HPDE6-E6E7 (cell line): ENCODE measurements at regions not wholly inside any gene's neighbourhood (a gene's known extent, or its start where the extent isn't known, plus 50 kb on each side); places are given as distances from the start of the nearest gene placed in this dataset.
"Not testable (repeated sequence)": the region's sequence is repeated elsewhere in the genome, so short reads cannot be mapped to it uniquely, and the experiment has no call there.

Experiments used
- DNase-seq: peaks from one replicate; pipeline ENCODE4 v3.0.0; 2011; ENCODE audit warnings: missing footprints; ENCODE audit errors: extremely low spot score

DNA sequence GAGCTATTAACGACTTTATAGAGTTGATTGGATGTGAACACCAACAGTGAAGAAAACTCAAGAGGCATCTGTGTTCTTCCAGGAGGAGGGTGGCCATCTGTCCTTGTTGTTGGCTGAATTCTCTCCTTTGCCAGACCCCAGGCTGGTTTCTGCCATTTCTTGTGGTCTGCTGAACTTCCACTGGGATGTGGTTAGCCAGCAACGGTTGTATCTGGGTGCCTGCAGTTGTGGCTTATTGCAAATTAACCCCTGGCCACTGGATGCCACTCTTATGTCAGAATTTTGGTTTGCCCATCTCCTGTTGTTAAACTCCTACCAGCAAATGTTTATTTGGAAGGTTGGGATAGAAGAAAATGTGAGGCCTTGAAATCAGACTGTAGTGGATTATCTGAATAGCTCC is 163.6 kb upstream of the TBC1D5 start:
- no peak for DNase-seq

DNA sequence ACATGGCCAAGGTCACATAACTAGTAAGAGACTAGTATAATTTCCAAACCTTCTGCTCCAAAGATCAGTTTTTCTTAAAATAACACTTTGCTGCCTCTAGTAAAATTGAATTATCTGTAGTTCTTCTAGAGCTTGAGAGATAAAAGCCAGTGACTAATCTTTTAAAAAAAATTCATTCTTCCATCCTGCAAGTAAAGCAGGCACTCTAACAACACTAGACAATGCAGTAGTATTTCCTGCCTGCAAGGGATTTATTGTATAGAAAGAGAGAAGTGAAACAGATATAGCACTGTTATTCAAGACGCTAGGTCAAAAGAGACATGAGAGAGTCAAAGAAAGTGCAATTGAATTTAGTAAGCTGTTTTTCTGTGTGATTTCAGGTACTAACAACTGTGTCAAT is 159.5 kb upstream of the TBC1D5 start:
- DNase-seq: no peak

DNA sequence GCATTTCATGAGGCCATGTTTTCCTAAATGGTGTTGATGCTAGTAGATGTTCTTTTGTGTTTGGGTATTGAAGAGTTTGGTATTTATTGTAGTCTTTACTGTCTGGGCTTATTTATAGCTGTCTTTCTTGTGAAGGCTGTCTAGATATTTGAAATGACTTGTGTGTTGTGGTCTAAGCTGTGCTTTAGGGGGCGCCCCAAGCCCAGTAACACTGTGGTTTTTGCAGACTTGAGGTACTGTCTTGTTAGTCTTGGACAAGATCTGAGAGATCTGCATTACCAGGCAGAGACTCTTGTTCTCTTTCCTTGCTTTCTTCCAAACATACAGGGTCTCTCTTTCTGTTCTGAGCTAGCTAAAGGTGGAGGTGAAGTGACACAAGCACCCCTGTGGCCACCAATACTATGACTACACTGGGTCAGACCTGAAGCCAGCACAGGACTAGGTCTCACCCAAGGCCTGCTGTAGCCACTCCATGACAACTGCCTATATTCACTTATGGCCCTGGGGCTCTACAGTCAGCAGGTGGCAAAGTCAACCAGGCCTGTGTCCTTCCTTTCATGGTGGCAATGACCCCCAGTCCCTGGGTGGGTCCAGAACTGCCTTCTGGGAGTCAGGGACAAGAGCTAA is 152.1 kb upstream of the TBC1D5 start:
- no peak for DNase-seq

DNA sequence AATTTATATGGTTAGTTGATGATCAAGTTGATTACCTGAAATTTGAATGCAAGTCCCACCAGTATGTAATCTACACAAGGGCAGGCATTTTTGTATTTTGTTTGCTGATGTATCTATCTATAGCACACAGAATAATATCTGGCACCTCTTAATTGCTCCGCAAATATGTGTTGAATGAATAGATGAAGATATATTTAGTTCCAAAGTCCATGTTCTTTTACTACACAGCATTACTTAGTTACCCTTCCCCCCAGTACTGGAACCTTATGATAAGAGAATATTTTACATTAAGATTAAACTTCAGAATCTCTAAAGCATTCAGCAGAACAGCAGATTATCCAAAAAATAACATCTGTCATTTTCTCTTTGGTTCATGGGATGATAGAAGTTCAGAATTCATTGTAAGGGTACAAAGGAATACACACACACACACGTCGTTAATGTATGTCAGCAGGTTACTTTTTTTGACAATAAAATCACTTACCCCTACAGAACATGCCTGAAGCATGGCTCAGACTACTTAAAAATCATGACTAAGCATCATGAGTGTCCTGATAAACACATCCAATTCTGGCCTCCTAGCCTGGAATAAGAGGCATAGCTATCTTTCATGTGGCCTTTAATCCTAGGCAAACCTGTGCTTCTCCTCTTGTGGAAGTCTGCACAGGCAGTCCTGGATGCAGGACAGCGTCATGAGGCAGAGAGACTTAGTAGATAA is 148.9 kb upstream of the TBC1D5 start:
- DNase-seq: no peak

DNA sequence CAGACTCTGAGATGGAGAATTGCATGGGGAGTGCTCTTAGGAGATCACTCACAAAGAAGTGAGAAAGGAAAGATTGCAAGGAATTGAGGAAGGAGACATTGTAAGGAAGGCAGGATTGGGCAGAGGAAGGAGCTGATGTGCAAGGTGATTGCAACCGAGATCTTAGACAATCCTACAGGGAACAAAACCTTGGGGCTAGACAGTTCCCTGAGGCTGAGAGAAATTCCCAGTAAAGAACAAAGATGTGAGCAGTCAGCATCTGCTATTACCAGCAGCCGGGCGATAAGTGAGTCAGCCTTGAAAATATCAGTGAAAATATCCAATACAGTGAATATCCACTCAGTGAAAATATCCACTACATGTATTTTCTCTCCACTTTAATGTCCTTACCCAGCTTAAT is 143.6 kb upstream of the TBC1D5 start:
- DNase-seq: no peak

DNA sequence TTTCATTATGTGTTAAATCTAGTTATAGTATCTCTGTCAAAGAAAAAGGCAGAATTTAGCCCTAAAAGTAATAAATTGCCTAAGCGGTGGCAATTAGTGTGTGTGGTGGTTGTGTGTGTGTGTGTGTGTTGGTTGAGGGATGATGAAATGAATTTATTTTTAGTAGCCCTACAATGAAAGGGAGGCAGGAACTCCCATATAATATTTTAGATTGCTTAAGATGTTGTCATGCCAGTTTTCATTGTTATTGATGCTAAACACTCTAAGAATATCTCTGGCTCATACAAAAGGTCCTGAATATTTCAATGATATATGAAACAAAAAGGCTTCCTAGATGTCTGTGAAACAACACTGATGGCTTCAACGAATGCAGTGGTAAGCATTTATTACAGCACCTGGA is 140.6 kb upstream of the TBC1D5 start:
- no peak for DNase-seq

DNA sequence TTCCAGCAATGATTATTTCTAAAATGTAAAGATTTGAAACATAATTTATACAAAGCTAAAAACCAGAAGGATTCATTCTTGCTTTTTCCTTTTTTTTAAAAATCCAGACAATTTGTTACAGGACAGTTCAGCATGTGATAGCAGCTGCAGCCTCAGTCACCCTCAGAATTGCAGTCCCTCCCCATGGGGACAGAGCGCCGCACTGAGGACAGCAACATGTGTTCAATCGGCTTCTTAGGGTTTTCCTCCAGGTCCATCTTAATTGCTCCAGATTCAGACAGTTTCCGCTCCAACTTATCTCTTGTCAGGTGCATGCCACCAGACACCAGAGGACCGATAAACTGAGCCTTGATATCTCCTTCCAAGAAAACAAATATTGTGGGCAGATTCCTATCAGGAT is 134.9 kb upstream of the TBC1D5 start:
- DNase-seq: no peak

DNA sequence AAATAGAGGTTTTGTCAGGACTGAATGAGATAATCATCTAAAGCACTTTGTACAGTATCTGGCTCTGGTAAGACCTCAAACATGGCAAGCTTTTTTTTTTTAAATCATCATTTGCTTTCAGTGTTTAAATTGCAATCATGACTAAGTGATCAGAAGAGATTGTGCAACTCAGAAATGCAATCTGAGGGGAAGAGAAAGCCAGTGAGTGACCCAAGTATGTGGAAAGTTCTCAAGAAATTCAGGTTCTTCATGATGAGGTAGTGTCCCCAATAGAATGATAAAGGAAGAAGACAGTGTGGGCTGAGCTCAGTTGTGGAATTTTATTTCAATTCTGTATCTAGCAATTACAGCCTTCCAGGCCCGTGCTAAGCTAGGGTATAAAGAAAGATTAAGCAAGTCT is 132.2 kb upstream of the TBC1D5 start:
- DNase-seq: no peak

DNA sequence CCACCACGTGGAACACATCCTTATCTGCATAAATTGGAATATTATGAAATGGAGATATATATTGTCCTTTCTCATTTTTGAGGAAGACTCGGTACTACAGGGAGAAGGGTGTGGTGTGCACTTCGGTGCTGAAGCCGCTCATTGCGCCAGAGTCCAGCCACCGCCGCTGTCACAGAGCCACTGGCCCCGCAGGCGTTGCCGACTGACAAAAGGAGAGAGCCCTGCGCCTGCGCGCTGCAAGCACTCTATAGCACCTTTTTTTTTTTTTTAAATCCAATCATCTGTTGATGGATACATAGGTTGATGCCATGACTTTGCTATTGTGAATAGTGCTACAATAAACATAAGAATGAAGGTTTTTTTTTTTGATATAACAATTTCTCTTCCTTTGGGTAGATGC is 130.0 kb upstream of the TBC1D5 start:
- DNase-seq: no peak

DNA sequence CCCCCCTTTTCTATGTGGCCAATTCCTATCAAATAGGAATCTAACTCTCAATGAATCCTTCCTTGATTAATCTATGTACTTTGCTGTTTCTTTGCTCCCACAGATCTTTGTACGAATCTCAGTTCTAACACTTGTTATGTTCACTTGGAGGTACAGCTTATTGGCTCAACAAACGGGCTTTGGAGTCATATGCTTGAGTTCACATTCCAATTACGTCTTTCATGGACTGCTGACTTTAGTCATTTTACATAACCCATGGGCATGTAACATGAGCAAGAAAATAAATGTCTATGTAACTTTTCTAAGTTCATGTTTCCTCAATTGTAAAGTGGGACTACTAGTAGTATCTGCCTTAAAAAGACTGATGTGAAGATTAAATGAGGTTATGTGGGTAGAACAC is 123.2 kb upstream of the TBC1D5 start:
- no peak for DNase-seq

DNA sequence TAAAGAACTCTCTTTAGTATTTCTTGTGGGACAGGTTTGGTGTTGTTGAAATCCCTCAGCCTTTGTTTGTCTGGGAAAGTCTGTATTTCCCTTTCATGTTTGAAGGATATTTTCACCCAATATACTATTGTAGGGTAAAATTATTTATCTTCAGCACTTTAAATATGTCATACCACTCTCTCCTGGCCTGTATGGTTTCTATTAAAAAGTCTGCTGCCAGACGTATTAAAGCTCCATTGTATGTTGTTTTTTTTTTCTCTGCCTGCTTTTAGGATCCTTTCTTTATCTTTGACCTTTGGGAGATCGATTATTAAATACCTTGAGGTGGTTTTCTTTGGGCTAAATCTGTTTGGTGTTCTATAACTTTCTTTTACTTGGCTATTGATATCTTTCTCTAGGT is 119.0 kb upstream of the TBC1D5 start:
- no peak for DNase-seq

DNA sequence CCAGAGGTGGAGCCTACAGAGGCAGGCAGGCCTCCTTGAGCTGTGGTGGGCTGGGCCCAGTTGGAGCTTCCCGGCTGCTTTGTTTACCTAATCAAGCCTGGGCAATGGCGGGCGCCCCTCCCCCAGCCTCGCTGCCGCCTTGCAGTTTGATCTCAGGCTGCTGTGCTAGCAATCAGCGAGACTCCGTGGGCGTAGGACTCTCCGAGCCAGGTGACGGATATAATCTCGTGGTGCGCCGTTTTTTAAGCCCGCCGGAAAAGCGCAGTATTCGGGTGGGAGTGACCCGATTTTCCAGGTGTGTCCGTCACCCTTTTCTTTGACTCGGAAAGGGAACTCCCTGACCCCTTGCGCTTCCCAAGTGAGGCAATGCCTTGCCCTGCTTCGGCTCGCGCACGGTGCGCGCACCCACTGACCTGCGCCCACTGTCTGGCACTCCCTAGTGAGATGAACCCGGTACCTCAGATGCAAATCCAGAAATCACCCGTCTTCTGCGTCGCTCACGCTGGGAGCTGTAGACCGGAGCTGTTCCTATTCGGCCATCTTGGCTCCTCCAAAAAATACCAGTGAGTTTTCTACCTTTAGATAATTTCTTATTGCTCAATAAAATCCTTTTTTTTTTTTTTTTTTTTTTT is 118.5 kb upstream of the TBC1D5 start:
- DNase-seq: not testable (repeated sequence)

DNA sequence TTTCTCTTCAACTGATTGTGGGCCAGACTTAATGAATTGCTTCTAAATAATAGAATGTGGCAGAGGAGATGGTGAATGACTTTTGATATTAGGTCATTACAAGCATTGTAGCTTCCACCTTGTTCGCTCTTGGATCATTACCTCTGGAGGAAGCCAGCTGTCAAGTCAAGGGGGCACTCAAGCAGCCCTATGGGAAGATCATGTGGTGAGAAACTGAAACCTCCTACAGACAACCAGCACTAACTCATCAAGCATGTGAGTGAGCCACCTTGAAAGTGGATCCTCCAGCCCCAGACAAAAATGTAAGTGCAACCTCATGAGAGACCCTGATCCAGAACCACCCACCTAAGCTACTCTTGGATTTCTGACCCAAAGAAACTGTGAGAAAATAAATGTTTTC is 109.8 kb upstream of the TBC1D5 start:
- DNase-seq: no peak

DNA sequence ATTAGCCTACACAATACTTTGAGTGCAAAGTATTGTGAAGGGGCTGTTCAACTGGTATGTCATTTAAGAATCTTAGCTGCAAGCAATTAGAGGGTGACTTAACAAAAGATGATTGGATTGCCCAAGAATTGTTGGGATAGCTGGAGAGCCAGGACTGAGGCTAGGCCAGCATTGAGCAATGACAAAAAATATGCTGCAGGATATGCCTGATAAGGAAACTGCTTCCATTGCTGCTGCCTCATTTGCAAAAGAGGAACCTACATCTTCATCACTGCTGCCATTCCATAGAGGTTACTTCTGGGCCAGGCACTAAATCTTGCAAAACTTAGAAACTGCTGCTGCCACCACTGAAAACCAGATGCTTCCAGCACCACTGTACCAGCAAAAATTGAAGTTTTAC is 108.0 kb upstream of the TBC1D5 start:
- no peak for DNase-seq

DNA sequence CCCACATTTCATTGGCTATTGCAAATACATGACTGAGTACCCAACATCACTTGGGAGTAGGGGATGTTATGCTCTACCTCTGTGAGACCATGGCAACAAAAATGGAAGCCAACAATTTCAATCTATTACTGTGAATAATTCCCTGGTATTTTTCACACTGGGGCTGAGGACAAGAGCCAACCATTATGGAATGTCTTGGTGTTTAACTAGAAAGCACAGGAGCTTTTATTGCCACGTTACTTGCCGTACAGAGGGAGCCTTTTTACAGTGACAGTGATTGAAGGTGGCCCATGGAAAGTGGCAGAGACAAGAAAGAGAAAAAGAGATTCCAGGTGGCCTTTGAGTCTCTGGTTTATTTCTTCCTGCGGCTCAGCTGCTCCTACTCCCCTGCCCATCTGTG is 105.7 kb upstream of the TBC1D5 start:
- DNase-seq: no peak

DNA sequence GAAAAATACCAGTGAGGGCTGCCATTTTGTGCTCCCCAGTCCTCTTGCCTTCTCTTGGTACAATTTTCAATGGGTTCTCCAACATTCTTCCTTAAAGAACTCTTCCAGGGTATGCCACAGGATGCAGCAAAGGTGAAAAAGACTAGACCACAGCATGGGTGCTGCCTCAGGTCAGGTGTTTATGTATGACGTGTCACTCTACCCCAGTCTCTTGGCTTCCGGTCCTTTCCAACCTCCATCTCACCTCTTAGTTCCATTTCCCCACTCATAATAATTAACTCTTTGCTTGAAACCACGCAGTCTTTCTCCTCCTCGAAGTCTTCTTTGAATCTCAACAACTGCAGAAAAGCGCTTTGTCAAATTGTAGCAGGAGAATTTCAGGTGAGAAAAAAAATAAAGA is 104.7 kb upstream of the TBC1D5 start:
- DNase-seq: no peak

DNA sequence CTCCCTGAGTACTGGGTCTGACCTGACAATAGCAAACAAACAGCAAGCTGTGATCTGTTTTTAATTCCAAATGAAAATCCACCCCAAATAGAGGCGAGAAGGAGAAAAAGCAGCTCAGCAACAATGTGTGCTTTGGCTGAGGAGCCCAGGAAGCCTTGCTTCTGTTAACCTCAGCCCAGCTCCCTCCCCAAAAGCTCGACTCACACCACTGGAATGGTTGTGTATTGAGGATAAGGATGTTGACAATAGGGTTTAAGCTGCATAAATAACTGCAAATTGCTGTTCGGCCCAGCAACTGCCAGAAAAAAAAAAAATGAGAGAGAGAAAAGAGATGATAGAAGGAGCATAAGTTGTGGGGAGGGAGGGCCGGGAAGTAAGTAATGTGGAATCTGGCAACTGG is 104.0 kb upstream of the TBC1D5 start:
- DNase-seq: no peak

DNA sequence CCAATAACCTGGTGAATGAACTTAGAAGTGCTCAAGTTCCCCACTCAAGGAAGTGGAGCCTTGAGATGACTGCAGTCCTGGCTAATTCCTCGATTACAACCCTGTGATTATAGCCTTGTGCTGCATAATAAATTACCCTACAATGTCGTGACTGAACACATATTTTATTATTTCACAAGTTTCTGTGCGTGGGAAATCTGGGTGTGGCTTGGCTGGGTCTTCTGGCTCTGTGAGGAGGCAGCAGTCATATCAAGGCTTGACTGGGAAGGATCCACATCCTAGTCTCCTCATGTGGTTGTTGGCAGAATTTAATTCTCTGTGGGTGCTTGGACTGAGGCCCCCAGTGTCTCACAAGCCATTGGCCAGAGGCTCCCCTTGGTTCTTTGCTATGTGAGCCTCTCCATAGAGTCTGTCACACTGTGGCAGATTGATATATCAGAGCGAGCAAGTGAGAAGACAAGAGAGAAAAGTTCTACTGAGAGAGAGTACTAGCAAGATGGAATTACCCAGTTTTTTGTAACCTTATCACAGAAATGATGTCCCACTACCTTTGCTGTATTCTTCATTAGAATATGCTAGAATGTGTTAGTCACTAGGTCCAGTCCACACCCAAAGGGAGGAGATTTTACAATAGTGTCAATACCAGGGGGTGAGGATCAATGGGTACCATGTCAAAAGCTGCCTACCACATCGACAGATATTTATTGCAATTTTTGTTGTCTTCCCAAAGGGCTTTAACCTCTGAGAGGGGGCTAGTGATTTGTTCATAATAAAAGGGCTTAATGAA is 102.8 kb upstream of the TBC1D5 start:
- no peak for DNase-seq

DNA sequence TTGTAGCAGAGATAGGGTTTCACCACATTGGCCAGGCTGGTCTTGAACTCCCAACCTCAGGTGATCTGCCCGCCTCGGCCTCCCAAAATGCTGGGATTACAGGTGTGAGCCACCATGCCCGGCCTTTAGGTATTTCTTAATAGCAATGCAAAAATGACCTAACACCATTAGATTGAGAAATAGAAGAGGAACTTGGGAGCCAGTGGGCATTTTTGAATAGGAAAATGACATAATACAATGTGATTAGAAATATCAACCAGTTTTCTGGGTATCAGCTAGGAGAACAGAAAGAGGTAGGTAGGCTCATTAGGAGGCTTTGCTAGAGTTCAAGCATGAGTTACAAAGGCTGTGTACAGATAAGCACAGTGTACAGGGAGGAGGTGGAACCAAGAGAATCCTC is 101.8 kb upstream of the TBC1D5 start:
- DNase-seq: no peak

DNA sequence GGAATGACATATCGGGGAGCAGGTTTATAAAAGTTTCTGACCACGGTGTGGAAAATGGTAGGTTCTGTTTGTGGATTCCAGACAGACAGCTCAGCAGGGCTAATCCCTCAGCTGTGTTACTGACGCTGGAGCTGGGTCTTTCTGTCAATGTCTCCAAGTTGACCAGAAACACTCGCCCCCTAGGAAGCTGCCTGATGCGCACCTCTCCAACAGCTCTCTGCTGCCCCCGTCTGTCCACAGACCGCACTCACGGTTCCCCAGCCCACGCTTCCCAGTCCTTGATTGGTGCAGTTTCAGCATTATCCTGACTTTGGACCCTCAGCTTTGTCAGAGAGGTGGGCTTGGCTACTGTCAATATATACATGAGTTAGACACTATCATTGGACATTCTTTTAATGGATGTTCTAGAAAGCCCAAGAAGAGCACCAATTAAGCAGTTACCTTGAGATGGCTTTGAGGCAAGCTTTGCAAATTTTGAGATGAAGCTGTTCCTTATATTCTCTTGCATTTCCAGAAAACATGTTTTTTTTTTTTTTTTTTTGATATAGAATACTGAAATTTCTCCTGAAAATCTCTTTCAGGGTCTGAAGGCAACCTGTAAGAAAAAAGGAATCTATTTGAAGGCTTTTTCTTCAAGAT is 98.9 kb upstream of the TBC1D5 start:
- peak; percentile 15 for DNase-seq

DNA sequence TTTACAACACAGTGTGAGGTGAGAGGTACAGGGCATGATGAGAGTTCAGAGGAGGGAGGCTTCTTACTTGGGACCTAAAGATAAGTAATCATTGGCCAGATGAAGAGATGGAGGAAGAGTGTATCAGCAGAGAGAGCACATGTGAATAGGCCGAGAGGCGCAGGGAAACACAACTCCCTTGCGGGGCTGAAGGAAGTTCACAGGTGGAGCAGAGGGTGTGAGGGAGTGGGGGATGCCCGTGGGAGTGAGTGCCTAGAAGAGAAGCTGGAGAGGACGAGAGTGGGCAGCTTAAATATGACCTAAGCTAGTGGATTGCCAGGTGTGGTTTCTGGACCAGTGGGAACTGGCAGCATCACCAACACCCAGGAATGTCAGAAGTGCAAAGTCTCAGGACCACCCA is 98.2 kb upstream of the TBC1D5 start:
- DNase-seq: no peak

DNA sequence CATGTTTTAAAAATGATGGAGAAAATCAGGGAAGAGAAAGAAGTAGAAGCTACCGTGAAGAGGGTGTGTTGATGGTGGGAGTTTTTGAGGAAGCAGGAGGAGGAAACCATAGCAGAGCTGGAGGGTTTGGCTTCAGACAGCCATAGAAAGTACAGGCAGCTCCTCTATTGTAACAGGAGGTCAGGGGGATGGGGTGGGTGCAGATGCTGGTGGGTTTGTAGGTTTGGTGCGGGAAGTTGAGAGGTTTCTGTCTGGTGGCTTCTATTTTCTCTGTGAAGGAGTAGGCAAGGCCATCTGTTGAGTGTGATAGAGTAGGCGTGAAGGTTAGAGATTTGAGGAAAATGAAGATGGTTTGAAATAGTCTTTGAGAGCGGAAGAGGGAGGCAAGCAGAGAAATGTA is 97.7 kb upstream of the TBC1D5 start:
- no peak for DNase-seq
